ENCODE measurements at regions not wholly inside any gene's neighbourhood (a gene's known extent, or its start where the extent isn't known, plus 50 kb on each side); places are given as distances from the start of the nearest gene placed in this dataset.
A peak's percentile ranks its signal among the peaks of the same experiment; 100 is the strongest.

DNA sequence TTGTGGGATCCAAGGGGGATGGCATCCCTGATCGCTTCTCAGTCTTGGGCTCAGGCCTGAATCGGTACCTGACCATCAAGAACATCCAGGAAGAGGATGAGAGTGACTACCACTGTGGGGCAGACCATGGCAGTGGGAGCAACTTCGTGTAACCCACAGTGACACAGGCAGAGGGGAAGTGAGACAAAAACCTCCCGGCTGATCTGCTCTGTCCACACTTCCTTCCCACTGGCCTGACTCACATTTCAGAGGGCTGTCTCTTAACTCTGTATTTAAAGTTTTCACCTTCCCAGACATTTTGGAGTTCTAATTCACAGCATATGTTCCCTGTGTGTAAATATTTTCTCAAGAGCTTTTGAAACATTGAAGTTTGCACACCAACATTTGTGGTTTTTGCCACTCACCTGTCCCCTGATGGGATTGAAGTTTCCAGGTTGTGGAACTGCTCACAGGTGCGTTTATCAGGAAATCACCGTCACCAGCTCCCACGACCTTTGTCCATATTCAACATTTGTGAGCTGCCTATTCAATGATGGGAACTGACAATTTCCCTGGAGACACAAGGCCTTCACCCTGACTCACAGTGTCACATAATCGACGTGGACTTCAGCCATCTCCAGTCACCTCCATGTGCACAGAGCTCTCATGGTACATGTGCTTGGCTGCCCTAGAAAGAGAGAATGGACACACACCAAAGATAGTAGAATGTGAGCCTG is 99.2 kb downstream of the VPREB1 start:
- no peak for DNase-seq (ENCODE audit: low read depth)
- TF ChIP-seq, protein P1, sequence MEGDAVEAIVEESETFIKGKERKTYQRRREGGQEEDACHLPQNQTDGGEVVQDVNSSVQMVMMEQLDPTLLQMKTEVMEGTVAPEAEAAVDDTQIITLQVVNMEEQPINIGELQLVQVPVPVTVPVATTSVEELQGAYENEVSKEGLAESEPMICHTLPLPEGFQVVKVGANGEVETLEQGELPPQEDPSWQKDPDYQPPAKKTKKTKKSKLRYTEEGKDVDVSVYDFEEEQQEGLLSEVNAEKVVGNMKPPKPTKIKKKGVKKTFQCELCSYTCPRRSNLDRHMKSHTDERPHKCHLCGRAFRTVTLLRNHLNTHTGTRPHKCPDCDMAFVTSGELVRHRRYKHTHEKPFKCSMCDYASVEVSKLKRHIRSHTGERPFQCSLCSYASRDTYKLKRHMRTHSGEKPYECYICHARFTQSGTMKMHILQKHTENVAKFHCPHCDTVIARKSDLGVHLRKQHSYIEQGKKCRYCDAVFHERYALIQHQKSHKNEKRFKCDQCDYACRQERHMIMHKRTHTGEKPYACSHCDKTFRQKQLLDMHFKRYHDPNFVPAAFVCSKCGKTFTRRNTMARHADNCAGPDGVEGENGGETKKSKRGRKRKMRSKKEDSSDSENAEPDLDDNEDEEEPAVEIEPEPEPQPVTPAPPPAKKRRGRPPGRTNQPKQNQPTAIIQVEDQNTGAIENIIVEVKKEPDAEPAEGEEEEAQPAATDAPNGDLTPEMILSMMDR (conservative IDR thresholded peaks at IDR 0.05; ENCODE audit: low read depth, low read length), result no peak
- no peak overlapping the region for H3K4me3 ChIP-seq (ENCODE audit: low read depth, low read length)

DNA sequence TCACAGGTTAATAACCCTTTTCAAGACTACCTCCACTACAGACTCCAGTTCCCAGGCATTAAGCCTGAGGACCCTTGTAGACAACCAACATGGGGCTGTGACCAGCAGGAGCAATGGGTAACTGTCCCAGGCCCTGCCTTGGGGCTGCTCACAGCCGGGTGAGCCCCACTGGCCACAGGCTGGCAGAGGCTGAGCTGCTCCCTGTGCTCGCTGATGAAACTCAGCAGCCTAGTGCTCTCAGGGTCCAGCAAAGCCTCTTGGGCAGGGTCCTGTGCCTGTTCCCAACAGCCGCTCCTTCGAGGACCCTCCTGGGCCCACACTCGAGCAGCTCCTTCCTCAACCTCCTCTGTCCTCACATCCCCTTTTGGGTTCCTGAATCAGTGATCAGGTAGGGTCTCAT is 99.8 kb downstream of the VPREB1 start:
- H3K4me3 ChIP-seq (ENCODE audit: low read depth, low read length), result no peak overlapping the region
- DNase-seq (ENCODE audit: low read depth), result no peak

DNA sequence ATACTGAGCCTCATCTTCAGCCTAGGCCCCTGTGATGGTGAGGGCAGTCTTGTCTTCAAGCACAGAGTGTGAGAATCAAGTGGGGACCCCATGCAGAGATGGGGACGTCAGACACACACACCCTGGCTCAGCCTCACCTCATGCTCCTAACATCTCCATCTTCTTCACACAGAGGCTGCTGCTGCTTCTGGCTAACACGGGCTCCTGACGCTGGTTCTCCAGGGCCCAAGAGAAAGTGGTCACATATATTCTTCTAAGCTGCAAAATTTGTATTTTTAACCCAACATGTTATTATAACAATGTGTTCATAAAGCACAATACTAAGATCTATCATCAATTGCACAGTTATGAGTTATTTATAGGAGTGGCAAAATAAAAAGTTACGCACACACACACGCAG is 101.2 kb downstream of the VPREB1 start:
- no peak overlapping the region for H3K4me3 ChIP-seq (ENCODE audit: low read depth, low read length)
- DNase-seq (ENCODE audit: low read depth), result no peak
- TF ChIP-seq, protein P1 (conservative IDR thresholded peaks at IDR 0.05; ENCODE audit: low read depth, low read length), result no peak

More for the DNA sequence above, 99.8 kb downstream of the VPREB1 start:
- TF ChIP-seq, protein P1 (conservative IDR thresholded peaks at IDR 0.05; ENCODE audit: low read depth, low read length), result no peak

DNA sequence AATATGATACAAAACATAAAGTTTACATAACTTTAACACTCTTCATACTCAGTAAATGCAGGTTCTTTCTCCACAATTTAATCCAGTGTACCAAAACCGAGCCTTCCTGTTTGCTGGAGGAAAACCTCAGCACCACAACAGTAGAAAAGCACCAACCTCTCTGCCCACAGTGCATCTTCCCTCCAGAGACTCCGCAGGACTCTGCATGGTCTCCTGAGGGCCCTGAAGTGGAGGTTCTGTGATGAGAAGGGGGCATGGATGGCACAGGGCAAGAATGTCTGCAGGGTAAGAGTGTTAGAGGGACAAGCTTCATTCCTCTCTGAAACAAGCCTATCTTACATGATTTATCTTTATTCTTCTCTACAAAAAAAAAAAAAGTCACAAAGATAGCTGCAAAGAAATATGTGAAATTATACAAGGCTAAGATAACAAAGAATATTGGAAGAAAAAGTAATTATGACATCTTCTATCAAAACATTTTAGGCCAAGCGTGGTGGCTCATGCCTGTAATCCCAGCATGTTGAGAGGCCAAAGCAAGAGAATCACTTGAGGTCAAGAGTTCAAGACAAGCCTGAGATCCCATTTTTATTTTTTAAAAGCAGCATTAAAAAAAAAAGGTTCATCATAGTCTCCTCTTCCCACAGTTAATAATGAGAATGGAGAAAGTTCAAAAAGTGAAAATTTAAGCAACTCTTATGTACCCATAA is 102.0 kb downstream of the VPREB1 start:
- no peak for DNase-seq (ENCODE audit: low read depth)
- H3K4me3 ChIP-seq (ENCODE audit: low read depth, low read length), result no peak overlapping the region
- TF ChIP-seq, protein P1 (conservative IDR thresholded peaks at IDR 0.05; ENCODE audit: low read depth, low read length), result no peak

DNA sequence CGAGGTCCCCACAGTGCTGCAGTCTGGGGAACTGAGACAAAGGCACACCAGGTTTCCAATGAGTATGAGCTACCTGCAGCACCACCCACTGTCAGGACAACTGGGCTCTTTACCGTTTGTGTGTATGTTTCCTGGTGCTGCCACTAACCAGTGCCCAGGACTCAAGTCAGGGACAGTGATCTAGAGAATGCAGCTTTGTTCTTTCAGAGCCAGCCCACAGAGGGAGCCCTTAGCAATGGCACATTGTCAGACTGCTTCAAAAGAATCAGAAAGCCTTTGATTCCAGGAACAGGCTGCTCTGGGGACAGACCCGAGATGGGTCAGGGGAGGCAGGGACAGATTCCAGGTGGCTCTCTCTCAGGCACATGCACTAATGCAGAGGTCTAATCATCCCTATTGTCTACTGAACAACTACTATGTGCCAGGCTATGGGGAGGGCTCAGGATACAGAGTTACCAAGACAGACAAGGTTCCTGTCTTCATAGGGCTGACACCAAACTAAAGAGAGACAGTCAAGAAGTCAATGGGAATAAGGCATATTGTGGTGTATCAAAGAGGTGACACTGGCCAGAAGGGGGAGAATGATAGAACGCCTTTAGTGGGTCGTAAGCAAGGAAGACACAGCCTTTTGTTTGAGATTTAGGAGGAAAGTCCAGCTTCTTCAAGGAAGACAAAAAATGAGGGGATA is 103.7 kb downstream of the VPREB1 start:
- TF ChIP-seq, protein P1 (conservative IDR thresholded peaks at IDR 0.05; ENCODE audit: low read depth, low read length), result peak; percentile 49
- DNase-seq (ENCODE audit: low read depth), result no peak
- H3K4me3 ChIP-seq (ENCODE audit: low read depth, low read length), result no peak overlapping the region

DNA sequence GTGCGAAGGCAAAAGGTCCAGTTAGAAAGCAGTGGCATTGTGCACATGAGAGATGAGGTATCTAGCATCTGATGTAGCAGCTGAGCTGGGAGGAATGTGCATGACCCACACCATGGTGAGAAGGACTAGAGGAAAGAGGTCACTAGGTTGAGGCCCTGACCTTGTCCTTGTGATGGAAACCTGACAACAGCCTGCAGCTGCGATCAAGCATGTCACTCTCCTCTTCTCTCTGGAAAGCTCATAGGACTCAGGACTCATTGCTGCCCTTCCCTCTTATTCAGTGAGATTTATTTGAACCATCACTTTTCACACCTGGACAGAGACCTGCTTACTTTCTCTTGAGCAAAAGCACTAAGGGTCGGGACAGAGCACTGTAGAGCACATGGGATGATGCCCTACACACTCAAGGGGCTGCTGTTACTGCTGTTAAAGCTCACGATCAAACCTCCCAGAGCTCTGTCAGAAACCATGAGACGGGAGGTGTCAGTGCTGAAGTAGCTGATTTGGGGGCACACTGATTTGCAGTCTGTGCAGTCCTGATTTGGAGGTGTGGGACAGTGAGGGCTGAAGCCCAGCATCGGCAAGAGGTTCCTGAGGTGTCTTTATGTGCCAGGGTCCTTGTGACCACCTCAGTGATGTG is 104.3 kb downstream of the VPREB1 start:
- H3K4me3 ChIP-seq (ENCODE audit: low read depth, low read length), result no peak overlapping the region
- DNase-seq (ENCODE audit: low read depth), result no peak
- TF ChIP-seq, protein P1 (conservative IDR thresholded peaks at IDR 0.05; ENCODE audit: low read depth, low read length), result no peak
